GM21526 (cell line): ENCODE measurements at regions not wholly inside any gene's neighbourhood (a gene's known extent, or its start where the extent isn't known, plus 50 kb on each side); places are given as distances from the start of the nearest gene placed in this dataset.
"Not testable (repeated sequence)": the region's sequence is repeated elsewhere in the genome, so short reads cannot be mapped to it uniquely, and the experiment has no call there.

Experiments
- ATAC-seq: cut with Tn5 transposase; IDR thresholded peaks from one replicate; pipeline ENCODE4 v1.9.1; 2021; ENCODE audit warnings: moderate library complexity; ENCODE audit not compliant: unreplicated experiment, low FRiP score

DNA sequence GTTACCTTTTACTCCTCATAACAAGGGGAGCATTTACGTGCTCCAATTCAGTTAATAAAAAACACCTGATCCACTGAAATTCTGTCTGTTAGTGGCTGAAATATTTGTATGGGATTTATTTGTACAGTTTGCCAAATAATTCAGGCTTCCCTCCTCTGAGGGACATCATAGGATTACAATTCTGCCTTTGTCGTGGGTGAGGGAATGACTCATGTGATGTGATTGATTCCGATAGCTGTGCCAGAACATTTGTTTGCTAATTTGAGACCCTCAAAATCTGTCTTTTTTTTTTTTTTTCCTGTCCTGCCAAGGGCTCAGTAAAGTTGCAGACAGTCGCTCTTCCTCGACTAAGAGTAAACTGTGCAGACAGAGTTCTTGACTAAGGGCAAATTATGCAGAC lies 612.6 kb upstream of the CDH2 start:
- ATAC-seq = no peak

DNA sequence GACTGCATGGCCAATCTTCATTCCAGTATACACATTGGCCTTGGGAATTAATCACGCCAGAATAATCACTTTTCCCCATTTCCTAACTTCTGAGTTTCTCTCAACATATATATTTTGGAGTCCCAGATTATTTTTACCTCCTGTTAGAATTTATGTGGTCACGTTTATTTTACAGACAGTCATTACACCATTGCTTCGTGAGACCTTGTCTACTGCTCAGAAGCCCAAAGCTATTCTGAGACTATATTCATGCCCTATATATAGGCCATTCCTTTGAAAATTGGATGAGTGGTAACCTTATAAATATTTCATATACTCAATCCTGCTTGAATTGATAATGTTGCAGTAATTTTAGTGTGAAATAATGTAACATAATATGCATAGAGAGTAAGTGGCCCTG lies 610.0 kb upstream of the CDH2 start:
- ATAC-seq = no peak

DNA sequence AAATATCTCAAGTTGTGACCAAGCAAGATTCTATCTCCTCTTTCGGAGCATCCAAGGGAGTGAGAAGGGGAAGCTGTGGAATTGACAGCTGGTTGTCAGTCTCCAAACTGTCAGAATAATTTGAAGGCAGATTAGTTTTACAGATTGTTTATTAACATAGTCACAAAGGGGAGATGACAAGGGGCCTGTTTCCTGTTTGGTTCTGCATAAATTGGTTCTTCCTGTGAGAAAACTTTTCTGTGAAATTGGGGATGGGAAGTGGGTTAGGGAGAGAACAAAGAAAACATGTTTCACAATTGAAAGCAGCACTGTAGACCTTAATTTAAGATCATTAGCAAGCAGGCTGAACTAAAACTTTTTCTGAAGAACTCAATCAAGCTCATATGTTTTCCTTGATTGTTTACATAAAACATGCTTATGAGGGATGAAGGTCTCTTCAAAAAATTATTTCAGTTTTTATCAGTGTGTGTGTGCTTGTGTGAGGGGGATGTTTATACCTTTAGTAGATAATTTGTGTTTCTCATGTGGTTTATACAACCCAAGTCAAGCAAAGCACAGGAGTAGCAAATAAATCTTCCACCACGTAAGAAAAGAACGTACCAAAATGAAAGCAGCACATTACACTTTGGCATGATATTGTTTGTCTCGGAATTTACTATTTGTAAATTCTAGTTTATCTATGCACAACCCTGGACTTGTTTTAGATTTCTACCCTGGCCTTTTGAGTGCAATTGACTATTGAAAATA lies 604.9 kb upstream of the CDH2 start:
- ATAC-seq = no peak

DNA sequence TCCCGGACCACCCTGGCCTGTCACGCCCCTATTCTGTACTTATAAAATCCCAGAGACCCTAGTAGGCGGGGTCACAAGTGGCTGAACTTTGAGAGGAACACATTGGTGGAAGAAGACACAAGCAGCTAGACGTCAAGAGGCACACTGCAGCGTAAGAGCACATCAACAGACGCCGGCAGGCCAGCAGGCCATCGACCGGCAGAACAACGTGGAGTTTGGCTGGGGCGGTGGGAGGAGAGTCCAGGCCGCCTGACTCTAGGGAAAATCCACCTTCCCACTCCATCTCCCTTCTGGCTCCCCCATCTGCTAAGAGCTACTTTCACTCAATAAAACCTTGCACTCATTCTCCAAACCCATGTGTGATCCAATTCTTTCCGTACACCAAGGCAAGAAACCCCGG lies 601.8 kb upstream of the CDH2 start:
- ATAC-seq = no peak

DNA sequence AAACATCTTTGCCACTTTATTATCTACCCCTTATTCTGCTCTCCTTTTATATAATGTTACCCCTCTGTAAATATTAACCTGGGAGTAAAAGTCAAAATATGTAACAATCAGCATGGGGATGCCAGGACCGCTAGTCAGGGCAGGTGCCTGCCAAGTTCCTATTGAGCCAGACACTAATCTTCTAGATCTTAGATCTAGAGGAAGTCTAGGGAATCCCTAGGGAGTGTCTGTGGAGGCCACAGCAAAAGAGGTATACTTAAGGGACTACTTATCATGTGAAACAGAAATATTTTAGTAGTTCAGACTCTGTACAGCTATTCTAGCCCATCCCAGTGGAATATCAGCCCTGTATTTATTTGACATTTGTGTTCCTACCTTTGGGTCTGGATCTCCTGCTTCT lies 600.8 kb upstream of the CDH2 start:
- no peak for ATAC-seq

DNA sequence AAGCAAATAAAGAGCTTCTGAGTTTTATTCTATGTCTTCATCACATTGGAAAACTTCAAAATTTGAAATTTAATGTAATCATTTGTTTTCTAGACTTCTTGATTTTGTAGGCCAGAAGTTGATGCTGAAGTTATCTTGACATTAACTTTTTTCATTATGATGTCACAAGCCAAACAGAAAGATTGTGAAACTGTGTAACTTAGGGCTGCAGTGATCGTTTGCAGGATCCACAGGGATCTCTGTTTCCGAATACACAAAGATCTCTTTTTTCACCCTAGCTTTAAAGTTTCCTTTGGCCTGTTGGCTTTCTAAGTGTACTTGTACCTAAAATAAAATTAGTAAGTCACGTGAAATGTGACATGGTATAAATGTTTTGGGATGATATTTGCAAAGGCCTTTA lies 594.9 kb upstream of the CDH2 start:
- no peak for ATAC-seq

DNA sequence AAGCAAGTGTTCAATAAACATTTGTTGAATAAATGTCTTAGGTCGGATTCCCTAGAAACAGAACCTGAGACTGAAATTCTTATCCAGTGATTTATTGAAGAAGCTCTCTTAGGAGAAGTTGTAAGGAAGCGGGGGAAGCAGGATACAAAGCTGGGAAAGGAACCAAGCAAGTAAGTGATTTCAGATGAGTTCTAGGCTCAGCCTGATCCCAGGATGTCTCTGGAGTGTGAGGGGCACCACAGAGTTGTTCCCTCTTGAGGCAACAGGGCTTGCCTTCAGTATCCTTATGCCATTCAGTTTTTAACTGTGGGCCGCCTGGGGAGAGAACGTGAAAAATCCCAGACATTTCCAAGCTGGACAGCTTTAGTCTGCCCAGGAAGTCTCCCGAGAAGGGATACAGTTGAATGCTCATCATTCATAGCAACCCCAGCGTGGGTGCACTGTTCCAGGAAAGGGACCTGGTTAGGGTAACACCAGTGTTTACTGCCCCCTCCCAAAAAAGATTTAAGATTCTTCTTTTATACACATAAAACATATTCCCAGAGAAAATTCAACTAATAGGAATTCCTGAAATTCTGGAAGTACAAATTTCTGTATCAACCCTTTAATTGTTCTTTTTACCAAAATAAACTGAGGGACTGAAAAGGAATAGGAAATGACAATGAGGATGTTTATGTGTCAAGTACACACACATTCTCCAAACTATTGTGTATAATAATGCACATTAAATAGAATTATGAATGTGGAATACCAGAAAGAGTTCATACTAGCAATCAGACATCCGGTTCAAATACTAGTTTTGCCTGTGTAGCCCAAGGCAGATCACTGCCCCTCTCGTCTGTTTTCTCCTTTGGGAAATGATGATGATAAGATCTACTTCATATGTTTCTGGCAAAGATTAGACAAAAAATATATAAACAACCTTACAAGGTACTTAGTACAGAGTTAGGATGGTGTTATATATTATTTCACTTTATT lies 592.1 kb upstream of the CDH2 start:
- ATAC-seq = no peak

DNA sequence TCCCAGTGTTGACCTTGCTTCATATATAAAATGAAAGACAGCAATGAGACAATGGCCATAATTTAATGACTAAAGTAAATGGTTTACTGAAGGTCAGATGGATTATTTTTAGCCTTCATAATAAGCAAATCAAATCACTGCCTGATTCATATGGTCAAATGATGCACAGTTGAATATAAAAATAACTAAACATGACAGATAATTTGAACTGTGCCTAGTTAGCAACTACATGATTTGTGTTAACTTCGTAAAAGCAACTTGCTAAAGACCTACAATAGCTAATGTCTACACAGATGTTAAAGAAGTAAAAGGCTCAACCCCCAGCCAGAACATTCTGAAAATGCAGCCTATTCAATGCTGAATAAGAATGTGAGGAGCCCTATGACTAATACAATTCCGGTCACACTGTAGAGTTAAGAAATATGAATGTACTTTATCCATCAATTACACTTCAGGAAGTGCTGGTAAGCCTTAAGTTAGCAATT lies 590.8 kb upstream of the CDH2 start:
- no peak for ATAC-seq

DNA sequence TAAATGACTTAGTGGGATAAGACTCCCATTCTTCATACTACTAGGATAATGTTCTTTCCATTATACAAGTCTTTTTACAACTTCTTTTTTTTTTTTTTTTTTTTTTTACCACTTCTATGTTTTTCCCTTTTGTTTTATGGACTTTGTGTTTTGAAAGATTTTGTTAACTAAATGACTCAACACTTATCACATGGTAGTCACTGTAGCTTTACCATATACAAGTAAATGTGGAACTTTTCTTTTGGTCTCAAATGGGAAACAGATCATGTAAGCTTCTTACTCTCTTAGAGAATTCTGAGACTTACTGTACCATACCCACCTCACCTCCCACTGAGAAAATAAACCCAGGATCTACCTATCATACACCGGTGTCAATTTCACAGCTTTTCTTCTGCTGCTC lies 590.3 kb upstream of the CDH2 start:
- no peak for ATAC-seq

DNA sequence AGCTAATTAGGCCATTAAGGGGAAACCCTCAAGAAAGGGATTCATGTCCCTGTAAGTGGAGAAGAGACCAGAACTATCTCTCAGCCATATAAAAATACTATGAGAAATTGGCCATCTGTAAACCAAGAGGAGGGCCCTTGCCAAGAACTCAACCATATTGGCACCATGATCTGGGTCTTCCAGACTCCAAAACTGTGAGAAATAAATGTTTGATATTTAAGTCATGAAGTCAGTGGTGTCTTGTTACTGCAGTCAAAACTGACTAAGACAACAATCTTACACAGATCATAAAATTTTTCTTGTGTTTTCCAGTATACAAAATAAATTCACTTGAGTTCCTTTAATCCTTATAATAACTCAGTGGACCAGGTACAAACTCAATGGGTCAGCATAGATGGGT lies 589.8 kb upstream of the CDH2 start:
- no peak for ATAC-seq

DNA sequence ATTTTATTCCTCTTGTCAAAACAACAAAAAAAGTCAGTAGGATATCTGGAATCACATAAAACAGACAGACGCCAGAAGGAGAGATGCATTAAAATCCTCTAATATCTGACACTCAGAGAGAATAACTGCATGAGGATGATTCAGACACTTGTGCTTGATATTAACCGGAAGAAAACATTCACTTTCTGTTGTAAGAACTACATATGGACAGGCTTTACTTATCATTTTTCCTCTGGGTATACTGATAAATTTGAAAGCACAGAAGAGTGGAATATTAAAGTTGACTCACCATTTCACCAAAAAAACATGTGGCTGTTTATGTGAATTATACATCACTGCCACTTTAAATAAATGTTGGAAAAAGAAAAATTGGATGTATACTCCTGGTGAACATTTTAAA lies 589.1 kb upstream of the CDH2 start:
- no peak for ATAC-seq

DNA sequence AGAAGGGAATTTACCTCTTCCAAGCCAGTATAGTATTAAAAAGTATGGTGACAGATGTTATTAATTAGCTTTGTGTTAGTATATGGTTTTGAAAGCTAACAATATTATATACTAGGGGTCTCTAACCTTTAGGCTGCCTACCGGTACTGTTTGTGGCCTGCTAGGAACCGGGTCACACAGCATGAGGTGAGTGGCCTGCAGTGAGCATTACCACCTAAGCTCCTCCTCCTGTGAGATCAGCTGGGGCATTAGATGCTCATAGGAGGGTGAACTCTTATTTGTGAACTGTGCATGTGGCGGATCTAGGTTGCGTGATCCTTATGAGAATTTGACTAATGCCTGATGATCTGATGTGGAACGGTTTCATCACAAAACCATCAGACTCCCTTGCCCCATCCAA lies 583.4 kb upstream of the CDH2 start:
- no peak for ATAC-seq

DNA sequence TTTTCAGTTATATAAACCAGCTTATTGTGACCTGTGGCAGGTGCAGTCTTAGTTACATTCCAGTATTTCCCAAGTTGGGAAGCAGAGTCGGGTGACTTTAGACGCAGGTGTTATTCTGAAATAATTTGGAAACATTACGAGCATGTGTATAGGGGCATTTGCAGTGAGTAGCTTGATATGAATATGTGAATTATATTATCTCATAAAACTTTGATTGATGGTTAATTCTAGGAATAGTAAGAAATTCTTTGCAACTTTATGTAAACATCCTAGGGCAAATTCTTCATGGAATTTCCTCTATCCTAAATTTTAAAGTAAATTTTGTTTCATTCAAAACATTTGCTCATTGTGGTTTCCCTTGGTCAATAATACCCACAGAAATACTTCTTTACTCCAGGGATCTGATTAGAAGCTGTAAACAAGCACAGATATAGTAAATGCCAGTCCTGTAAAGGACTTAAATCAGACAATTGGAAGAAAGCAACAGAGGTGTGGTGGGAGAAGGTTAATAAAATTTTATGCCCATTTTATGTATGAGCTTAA lies 580.6 kb upstream of the CDH2 start:
- ATAC-seq = no peak

DNA sequence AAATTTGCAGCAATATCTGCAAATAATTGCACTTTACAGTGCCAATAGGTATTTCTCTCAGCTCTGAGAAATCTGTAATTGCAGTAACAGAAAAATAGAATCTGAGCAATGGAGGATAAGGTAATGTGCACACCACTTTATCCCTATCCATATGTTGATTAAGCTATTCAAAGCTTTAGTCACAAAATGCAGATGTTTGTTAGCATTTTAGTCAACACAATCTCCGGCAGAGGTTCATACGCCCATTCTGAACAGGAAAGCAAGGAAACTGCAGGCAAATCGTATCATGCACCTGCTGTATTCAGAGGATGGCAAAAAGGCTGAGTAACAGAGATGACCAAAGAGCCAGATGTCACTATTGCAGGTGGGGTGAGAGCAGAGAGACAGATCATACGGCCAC lies 566.2 kb upstream of the CDH2 start:
- no peak for ATAC-seq

DNA sequence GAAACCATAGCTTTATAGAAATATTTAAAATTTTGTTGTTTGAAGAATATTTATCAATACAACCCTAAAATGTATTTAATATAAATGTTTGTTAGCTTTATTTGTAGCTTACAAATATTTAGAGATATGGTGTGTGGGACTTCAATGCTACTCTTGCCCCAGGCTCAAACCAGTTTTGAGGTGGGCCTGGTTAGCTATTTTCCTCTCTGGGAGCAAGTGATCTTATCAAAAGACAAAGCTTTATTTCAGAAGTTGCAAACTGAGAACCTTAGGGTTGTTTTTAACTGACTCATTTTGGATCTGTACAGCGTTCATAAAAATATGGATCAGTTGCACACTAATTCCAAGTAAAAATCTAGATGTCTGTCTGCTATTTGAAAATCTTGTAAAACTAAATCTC lies 563.6 kb upstream of the CDH2 start:
- ATAC-seq = no peak

DNA sequence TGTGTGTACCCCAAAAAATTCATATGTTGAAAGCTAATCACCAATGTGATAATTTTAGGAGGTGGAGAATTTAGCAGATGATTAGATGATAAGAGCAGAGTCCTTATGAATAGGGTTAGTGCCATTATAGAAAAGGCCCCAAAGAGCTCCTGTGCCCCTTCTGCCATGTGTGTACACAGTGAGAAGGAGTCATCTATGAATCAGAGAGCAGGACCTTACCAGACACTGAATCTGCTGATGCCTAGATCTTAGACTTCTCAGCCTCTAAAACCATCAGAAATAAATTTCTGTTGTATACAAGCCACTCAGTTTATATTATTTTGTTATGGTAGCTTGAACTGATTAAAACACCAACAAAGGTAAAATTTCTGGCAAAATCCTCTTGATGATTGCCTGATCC lies 560.0 kb upstream of the CDH2 start:
- no peak for ATAC-seq

DNA sequence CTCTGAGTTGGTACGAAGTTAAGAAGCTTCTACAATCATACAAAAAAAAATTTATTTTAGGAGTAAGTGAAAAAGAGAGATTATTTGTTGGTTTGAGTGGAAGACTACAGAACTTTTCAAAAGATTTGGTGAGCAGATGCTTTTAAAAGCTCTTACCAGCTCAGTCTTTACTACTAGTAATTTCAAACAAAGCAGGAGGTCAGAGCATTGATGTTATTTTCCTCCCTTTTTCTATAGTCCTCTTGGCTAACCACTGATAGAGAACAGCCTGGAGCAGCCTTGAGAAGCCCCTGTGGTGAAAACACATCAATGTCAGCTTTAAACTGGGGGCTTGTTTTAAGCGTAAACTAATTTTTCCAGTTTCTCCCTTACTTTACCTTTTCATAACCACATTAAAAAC lies 559.3 kb upstream of the CDH2 start:
- no peak for ATAC-seq

DNA sequence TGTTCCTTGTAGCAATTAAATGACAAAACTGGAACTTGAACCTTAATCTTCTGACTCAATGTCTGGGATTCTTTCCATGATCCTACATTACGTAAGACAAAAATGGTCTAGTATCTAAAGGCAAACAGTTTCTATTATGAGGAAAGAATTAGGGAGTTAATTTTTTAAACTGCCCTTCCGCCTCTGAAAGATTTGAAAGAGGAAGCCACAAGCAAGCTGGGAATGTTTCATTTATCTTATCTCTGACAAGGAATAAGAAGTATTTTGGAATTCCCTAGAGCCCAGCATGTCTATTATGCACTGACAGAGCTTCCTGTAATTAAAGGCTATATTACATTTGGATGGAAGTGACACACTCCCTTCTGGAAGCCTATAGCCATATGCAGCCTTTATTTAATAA lies 558.8 kb upstream of the CDH2 start:
- ATAC-seq = no peak

DNA sequence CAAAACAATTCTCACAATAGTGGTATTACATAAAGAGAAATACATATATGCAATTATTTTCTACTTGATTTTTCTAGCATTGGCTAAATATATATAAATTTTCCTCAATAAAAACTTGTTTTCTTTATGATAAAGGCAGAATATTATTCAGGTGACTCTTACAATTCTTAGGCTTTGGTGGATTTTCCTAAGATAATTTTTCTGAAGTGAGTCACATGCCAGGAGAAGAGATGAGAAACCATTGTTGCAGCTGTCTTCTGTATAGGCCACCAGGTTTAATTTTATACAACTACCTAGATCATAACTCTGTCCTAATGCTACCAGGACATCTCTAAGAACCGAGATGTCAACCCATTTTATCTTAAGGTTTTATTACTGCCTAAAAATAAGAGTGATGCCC lies 552.4 kb upstream of the CDH2 start:
- ATAC-seq = no peak

DNA sequence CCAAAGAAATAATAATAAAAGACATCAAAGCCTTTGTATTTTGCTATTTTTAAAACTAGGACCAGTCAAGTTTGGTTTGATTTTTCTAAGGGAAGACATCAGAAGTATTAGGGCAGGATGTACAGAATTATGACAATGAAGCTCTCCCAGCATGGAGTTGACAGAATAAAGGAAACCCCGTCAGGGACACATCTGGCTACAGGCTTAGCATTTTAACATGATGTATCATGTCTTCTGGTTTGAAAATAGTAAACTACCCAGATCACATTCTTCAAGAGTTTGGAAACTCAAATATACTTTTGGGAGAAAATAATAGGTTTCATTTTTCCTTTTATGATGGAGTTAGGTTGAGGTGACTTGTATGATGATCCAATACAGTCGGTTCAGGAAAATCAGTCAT lies 552.0 kb upstream of the CDH2 start:
- no peak for ATAC-seq

DNA sequence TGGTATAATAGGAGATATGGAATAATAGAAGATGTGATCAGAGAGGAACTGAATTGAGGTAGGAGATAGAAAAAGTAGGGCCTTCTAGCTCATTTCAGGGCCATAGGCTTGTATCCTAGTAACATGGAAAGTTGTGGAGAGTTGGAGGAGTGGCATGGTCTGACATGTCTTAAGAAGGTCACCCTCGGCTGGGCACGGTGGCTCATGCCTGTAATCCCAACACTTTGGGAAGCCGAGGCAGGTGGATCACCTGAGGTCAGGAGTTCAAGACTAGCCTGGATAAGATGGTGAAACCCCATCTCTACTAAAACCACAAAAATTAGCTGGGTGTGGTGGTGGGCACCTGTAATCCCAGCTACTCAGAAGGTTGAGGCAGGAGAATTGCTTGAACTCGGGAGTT lies 550.3 kb upstream of the CDH2 start:
- not testable (repeated sequence) for ATAC-seq
